Immature natural killer cell (primary cell): ENCODE measurements at regions not wholly inside any gene's neighbourhood (a gene's known extent, or its start where the extent isn't known, plus 50 kb on each side); places are given as distances from the start of the nearest gene placed in this dataset.

Experiments used
- DNase-seq, 3 donors: peaks; one replicate each; pipeline ENCODE4 v3.0.0; 2022; ENCODE audit warnings: mixed read lengths in 1 of 3
- H3K27ac Mint-ChIP-seq, 6 donors: one replicate each; pipeline ENCODE4 v1.8.0; 2020; ENCODE audit warnings: mixed read lengths in 6 of 6, mild to moderate bottlenecking in 5 of 6, inconsistent platforms in 4 of 6, moderate library complexity in 3 of 6
- H3K27me3 Mint-ChIP-seq, 3 donors: one replicate each; pipeline ENCODE4 v1.8.0; 2020 to 2021; ENCODE audit warnings: low read depth in 3 of 3, mild to moderate bottlenecking in 3 of 3, mixed read lengths in 3 of 3, moderate library complexity in 3 of 3, inconsistent platforms in 1 of 3
- H3K36me3 Mint-ChIP-seq, 3 donors: one replicate each; pipeline ENCODE4 v1.8.0; 2020; ENCODE audit warnings: mixed read lengths in 3 of 3, inconsistent platforms in 2 of 3, mild to moderate bottlenecking in 2 of 3
- H3K4me1 Mint-ChIP-seq, 2 donors: one replicate each; pipeline ENCODE4 v1.8.0; 2020; ENCODE audit warnings: inconsistent platforms in 2 of 2, mild to moderate bottlenecking in 2 of 2, mixed read lengths in 2 of 2, moderate library complexity in 1 of 2
- H3K4me3 Mint-ChIP-seq, 5 donors: one replicate each; pipeline ENCODE4 v1.8.0; 2020; ENCODE audit warnings: mild to moderate bottlenecking in 5 of 5, mixed read lengths in 5 of 5, inconsistent platforms in 3 of 5, moderate library complexity in 3 of 5
- H3K9me3 Mint-ChIP-seq, 6 donors: one replicate each; pipeline ENCODE4 v1.8.0; 2020; ENCODE audit warnings: mild to moderate bottlenecking in 6 of 6, mixed read lengths in 6 of 6, inconsistent platforms in 4 of 6, moderate library complexity in 3 of 6

DNA sequence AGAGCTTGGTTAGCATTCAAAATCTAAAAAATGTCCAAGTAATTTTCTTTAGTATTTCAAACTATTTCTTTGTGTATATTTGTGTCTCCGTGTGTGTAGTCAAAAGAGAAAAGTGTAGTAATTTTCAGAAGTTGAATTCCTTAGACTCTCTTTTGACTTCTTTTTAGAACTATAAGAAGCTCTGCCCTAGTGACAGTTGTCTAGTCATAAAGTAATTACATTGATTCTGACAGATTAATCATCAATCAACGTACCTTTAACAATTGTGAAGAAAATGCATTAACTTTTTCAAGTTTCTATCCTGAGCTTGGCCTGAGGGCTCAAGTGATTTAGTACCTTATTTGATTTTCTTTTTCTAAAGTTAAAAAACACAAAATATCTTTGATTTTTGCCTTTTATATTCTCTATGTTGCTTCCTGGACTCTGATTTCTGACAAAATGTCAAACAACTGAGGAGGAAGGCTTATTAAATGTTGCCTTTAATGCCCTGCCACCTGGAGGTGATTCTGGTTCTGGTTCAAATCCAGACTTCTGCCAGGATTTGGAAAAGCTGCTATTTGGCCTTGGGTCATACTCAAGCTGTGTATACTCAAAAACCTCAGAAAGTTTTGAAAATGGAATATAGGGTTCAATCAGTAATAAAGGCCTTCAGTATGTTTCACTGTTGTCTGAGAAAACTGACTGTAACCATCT, 653.6 kb downstream of the NSUN3 start:
- H3K4me1 Mint-ChIP-seq, result no peaks in the 10 kb centered on the region
- H3K27ac Mint-ChIP-seq, result no peak overlapping the region
- DNase-seq, result no peak
- no peak overlapping the region for H3K4me3 Mint-ChIP-seq
- H3K36me3 Mint-ChIP-seq, result no peaks in the 10 kb centered on the region
- peaks cover 5 to 38% (median 17%) of the 10 kb centered on the region in 6 donors for H3K9me3 Mint-ChIP-seq
- H3K27me3 Mint-ChIP-seq, result peaks cover 0 to 1% (median 0%) of the 10 kb centered on the region in 3 donors

DNA sequence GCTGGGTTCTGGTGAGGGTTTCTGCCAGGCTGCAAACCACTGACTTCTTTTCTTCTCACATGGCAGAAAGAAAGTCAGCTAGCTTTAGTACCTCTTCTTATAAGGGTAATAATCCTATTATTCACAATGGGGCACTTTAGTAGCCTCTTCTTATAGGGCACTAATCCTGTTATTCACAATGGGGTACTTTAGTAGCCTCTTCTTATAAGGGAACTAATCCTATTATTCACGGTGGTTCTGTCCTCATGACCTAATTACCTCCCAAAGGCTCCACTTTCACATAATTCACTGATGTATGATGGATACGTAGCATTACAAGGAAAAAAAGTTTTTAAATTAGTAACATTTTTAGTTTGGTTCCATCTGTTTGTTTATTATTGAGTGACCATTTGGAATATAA, 671.3 kb downstream of the NSUN3 start:
- Mint-ChIP-seq H3K27ac (no peak overlapping the region), H3K9me3 (peaks cover 7 to 41% (median 17%) of the 10 kb centered on the region in 6 donors), H3K4me3 (no peak overlapping the region), H3K36me3 (peaks cover 0 to 3% (median 0%) of the 10 kb centered on the region in 3 donors), H3K4me1 (no peaks in the 10 kb centered on the region), H3K27me3 (peaks cover 0 to 2% (median 0%) of the 10 kb centered on the region in 3 donors)
- no peak for DNase-seq

DNA sequence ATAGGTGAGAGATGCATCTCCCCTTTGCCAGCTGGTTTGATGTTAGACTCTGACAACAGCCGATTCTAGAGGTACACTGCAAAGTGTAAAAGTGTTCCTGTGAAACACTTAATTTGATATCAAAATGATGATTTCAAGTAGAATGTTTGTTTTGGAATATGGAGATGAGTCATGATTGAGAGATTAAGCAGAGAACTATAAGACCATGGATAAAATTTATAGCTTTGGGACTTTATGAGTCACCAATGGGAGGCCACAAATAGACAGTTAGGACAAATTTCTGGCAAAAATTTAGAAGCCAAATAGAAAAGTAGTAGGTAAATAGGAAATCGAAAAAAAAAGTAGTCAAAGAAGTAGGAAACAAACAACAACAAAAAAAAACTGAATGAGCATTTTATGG, 672.5 kb downstream of the NSUN3 start:
- Mint-ChIP-seq H3K36me3 (peaks cover 0 to 3% (median 0%) of the 10 kb centered on the region in 3 donors), H3K4me1 (no peaks in the 10 kb centered on the region), H3K4me3 (no peak overlapping the region), H3K9me3 (peaks cover 7 to 40% (median 17%) of the 10 kb centered on the region in 6 donors), H3K27ac (no peak overlapping the region), H3K27me3 (peaks cover 0 to 1% (median 0%) of the 10 kb centered on the region in 3 donors)
- DNase-seq, result no peak

DNA sequence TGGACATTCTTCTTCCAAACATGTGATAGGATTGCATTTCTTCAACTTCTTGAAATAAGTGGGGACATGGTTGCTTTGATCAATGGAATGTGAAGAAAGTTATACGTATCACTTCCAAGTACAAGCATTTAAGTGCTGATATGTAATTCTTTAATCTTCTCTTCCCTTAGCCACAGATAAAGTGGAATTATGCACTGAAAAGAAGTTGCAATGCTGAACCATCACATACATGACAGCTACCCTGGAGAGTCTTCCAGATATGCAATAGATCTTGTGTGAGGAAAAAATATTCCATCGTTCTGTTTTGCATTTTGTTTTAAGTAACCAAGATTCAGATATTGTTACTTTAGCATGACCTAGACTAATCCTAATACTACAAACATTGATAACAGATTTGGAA, 674.3 kb downstream of the NSUN3 start:
- H3K4me1 Mint-ChIP-seq, result no peaks in the 10 kb centered on the region

DNA sequence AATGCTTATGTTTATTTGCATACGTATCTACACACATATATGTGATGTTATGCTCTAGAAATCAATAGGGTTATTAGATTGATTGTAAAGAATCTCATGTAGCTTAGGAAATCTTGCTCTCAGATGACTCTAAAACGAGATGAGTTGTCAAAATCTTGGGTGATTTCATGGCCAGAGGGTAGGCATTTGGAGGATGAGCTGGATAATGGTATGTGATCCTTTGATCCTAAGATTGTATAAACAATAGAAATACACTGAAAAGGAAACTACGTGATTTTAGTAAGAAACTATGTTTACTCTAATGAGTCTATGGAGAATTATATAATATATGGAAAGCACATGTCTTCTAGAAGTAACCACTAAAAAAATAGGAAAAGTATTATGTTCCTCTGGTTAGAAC, 676.6 kb downstream of the NSUN3 start:
- H3K36me3 Mint-ChIP-seq, result peaks cover 0 to 5% (median 5%) of the 10 kb centered on the region in 3 donors
- peaks cover 0 to 2% (median 0%) of the 10 kb centered on the region in 3 donors for H3K27me3 Mint-ChIP-seq
- H3K4me3 Mint-ChIP-seq, result no peak overlapping the region
- no peak for DNase-seq
- no peaks in the 10 kb centered on the region for H3K4me1 Mint-ChIP-seq
- H3K9me3 Mint-ChIP-seq, result peaks cover 9 to 43% (median 27%) of the 10 kb centered on the region in 6 donors
- H3K27ac Mint-ChIP-seq, result no peak overlapping the region

More for the DNA sequence above, 674.3 kb downstream of the NSUN3 start:
- no peak for DNase-seq
- H3K27me3 Mint-ChIP-seq, result peaks cover 0 to 2% (median 0%) of the 10 kb centered on the region in 3 donors
- H3K27ac Mint-ChIP-seq, result no peak overlapping the region
- H3K36me3 Mint-ChIP-seq, result peaks cover 0 to 3% (median 0%) of the 10 kb centered on the region in 3 donors
- H3K4me3 Mint-ChIP-seq, result no peak overlapping the region
- H3K9me3 Mint-ChIP-seq, result peaks cover 8 to 43% (median 19%) of the 10 kb centered on the region in 6 donors

DNA sequence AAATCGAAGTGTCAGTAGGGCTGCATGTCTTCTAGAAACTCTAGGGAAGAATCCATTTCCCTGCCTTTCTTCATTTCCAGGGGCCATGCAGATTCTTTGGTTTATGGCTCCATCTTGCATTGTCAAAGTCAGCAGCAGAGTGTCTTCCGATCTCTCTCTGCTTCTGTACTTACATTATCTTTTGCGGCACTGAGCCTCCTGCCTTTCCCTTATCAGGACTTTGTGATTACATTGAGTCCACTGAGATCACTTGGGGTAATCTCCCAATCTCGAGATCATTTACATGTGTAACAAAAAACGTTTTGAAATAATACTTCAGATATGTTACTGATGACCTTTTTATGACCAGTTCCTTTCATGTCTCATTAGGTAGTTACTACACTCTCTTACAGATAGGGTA, 695.9 kb downstream of the NSUN3 start:
- Mint-ChIP-seq H3K4me3 (no peak overlapping the region), H3K9me3 (peaks cover 12 to 44% (median 27%) of the 10 kb centered on the region in 6 donors), H3K27me3 (peaks cover 0 to 1% (median 0%) of the 10 kb centered on the region in 3 donors), H3K27ac (no peak overlapping the region), H3K36me3 (no peaks in the 10 kb centered on the region), H3K4me1 (no peaks in the 10 kb centered on the region)
- DNase-seq, result no peak

GRCh38 chr3:94772402-94772801, 709.5 kb downstream of the NSUN3 start:
- H3K27me3 Mint-ChIP-seq, result peaks cover 0 to 2% (median 0%) of the 10 kb centered on the region in 3 donors
- H3K4me3 Mint-ChIP-seq, result no peak overlapping the region
- H3K9me3 Mint-ChIP-seq, result peaks cover 9 to 36% (median 21%) of the 10 kb centered on the region in 6 donors
- H3K36me3 Mint-ChIP-seq, result no peaks in the 10 kb centered on the region
- no peaks in the 10 kb centered on the region for H3K4me1 Mint-ChIP-seq
- H3K27ac Mint-ChIP-seq, result no peak overlapping the region
- no peak for DNase-seq

DNA sequence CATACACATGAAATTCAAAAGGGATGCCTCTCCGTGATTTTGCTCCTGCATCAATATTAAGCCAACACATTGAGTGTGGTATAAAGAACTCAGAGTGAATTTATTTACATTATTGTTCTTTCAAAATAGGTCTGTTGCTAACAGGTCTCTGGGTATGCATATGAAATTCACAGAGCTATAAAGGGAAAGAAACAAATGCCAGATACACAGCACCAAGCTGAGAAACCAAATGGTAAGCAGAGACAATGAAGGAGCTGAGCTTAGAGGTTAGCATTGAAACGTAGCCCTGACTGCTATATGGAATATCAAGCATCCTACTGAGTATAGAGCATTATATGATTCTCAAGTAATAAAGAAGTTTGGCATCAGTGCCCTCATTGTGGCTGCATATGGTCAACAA, 712.9 kb downstream of the NSUN3 start:
- H3K4me3 Mint-ChIP-seq, result no peak overlapping the region
- H3K27ac Mint-ChIP-seq, result no peak overlapping the region
- H3K4me1 Mint-ChIP-seq, result no peaks in the 10 kb centered on the region
- H3K9me3 Mint-ChIP-seq, result peaks cover 7 to 46% (median 21%) of the 10 kb centered on the region in 6 donors
- peaks cover 0 to 2% (median 0%) of the 10 kb centered on the region in 3 donors for H3K27me3 Mint-ChIP-seq
- H3K36me3 Mint-ChIP-seq, result no peaks in the 10 kb centered on the region
- DNase-seq, result no peak

- Mint-ChIP-seq H3K27me3 (peaks cover 0 to 2% (median 0%) of the 10 kb centered on the region in 3 donors), H3K27ac (no peak overlapping the region), H3K4me1 (no peaks in the 10 kb centered on the region), H3K4me3 (no peak overlapping the region), H3K9me3 (peaks cover 6 to 48% (median 22%) of the 10 kb centered on the region in 6 donors), H3K36me3 (no peaks in the 10 kb centered on the region)
- DNase-seq, result no peak
These were observed 713.6 kb downstream of the NSUN3 start for GRCh38 chr3:94776401-94776915.

DNA sequence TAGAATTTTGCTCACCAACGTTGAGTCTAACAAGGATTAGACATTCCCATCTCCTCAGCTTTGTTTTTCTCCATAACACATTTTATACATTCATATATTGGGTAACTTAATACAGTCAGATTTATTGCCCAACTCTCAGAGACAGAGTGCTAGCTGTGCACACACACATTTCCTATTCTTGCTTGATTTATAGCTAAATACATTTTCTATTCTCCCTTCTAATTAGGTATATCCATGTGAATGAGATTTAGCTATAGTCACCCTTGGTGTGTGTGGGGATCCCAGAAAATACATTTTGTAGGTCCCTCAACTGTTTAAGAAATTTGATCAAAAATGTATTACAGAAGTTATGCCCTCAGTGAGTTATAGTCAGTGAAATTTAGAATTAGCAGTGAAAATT, 715.4 kb downstream of the NSUN3 start:
- no peak overlapping the region for H3K4me3 Mint-ChIP-seq

DNA sequence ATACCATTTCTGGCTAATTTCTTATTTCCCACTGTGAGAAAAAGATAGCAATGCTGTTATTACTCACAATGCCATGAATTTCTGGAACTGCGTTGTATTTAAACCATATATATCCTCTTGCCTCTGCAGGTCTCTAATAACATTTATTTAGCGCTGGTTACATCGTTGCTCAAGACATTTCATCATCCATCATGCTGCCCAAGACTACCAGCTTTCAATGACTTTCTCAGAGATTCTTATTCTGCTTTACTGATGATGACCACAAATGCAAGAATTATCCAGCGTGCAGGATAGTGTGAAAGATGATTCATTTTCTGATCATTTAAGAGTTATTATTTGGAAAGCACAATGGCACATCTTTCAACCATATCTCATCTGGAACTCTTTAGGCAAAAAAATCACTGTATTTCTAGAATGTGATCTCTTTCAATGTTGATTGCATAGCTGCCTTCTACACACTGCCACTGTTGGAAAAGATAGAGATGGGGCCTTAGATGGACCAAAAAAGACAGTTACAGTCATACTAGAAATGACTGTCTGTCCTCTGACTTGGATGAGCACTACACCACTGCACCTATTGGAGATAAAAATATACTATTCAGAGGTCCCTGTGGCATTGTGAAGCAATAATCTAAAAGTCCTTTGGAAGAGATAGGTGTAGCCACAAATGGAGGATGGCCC, 716.1 kb downstream of the NSUN3 start:
- Mint-ChIP-seq H3K4me3 (no peak overlapping the region), H3K27ac (no peak overlapping the region), H3K4me1 (no peaks in the 10 kb centered on the region), H3K36me3 (no peaks in the 10 kb centered on the region), H3K27me3 (peaks cover 0 to 2% (median 0%) of the 10 kb centered on the region in 3 donors), H3K9me3 (peaks cover 7 to 49% (median 21%) of the 10 kb centered on the region in 6 donors)
- DNase-seq, result no peak

More for the DNA sequence above, 715.4 kb downstream of the NSUN3 start:
- no peak for DNase-seq
- H3K27me3 Mint-ChIP-seq, result peaks cover 0 to 2% (median 0%) of the 10 kb centered on the region in 3 donors
- no peaks in the 10 kb centered on the region for H3K4me1 Mint-ChIP-seq
- no peaks in the 10 kb centered on the region for H3K36me3 Mint-ChIP-seq
- H3K9me3 Mint-ChIP-seq, result peaks cover 7 to 45% (median 19%) of the 10 kb centered on the region in 6 donors
- no peak overlapping the region for H3K27ac Mint-ChIP-seq

GRCh38 chr3:94779699-94780098, 716.8 kb downstream of the NSUN3 start:
- Mint-ChIP-seq H3K9me3 (peaks cover 5 to 47% (median 20%) of the 10 kb centered on the region in 6 donors), H3K4me3 (no peak overlapping the region), H3K27me3 (peaks cover 0 to 2% (median 0%) of the 10 kb centered on the region in 3 donors), H3K27ac (no peak overlapping the region), H3K4me1 (no peaks in the 10 kb centered on the region), H3K36me3 (no peaks in the 10 kb centered on the region)
- DNase-seq, result no peak

GRCh38 chr3:94784274-94784673, 721.4 kb downstream of the NSUN3 start:
- Mint-ChIP-seq H3K4me3 (no peak overlapping the region), H3K36me3 (no peaks in the 10 kb centered on the region), H3K27me3 (no peaks in the 10 kb centered on the region), H3K4me1 (no peaks in the 10 kb centered on the region), H3K27ac (no peak overlapping the region), H3K9me3 (peaks cover 3 to 26% (median 11%) of the 10 kb centered on the region in 6 donors)
- no peak for DNase-seq

- H3K9me3 Mint-ChIP-seq, result peaks cover 3 to 22% (median 5%) of the 10 kb centered on the region in 6 donors
- no peaks in the 10 kb centered on the region for H3K4me1 Mint-ChIP-seq
- H3K27ac Mint-ChIP-seq, result no peak overlapping the region
- no peaks in the 10 kb centered on the region for H3K27me3 Mint-ChIP-seq
- H3K4me3 Mint-ChIP-seq, result no peak overlapping the region
- no peaks in the 10 kb centered on the region for H3K36me3 Mint-ChIP-seq
- no peak for DNase-seq
These were observed 724.2 kb downstream of the NSUN3 start for GRCh38 chr3:94787066-94787465.
